HEK293T (cell line): ENCODE measurements at regions not wholly inside any gene's neighbourhood (a gene's known extent, or its start where the extent isn't known, plus 50 kb on each side); places are given as distances from the start of the nearest gene placed in this dataset.

Experiments used
- CTCF ChIA-PET: fragments of 350-600 bp; formaldehyde crosslinking; extraction: SDS; loops from one replicate; lab custom pipeline; 2021; ENCODE audit warnings: antibody characterized with exemption, inconsistent platforms; lab: Yijun Ruan, JAX
- POLR2A ChIA-PET: fragments of 350-600 bp; formaldehyde crosslinking; extraction: SDS; loops from one replicate; lab custom pipeline; 2020; ENCODE audit warnings: antibody characterized with exemption, inconsistent platforms; lab: Yijun Ruan, JAX
- DNase-seq: peaks from one replicate; pipeline ENCODE4 v3.0.0; 2012; ENCODE audit warnings: mixed read lengths; ENCODE audit errors: extremely low spot score
- ARNT ChIP-seq: fragments of 450-650 bp; IDR thresholded peaks from 2 replicates; pipeline ENCODE4 v1.6.1; 2017; ENCODE audit warnings: mild to moderate bottlenecking
- BHLHE40 ChIP-seq: fragments of 450-650 bp; IDR thresholded peaks from 2 replicates; pipeline ENCODE4 v1.6.1; 2016; ENCODE audit warnings: mild to moderate bottlenecking, moderate library complexity, borderline replicate concordance
- CTBP1 ChIP-seq: fragments of 450-650 bp; IDR thresholded peaks from 2 replicates; pipeline ENCODE4 v1.6.1; 2016; ENCODE audit warnings: borderline replicate concordance
- ELF4 ChIP-seq: fragments of 450-650 bp; IDR thresholded peaks from 2 replicates; pipeline ENCODE4 v1.6.1; 2017; ENCODE audit warnings: antibody characterized with exemption
- FOXA1 ChIP-seq: fragments of 450-650 bp; IDR thresholded peaks from 2 replicates; pipeline ENCODE4 v1.6.1; 2016; ENCODE audit warnings: mild to moderate bottlenecking
- FOXK2 ChIP-seq: fragments of 450-650 bp; IDR thresholded peaks from 2 replicates; pipeline ENCODE4 v1.6.1; 2016; ENCODE audit warnings: mild to moderate bottlenecking
- FOXM1 ChIP-seq: fragments of 450-650 bp; IDR thresholded peaks from 2 replicates; pipeline ENCODE4 v1.6.1; 2017; ENCODE audit warnings: mild to moderate bottlenecking, borderline replicate concordance
- HDGF ChIP-seq: fragments of 450-650 bp; IDR thresholded peaks from 2 replicates; pipeline ENCODE4 v1.6.1; 2017; ENCODE audit warnings: antibody characterized with exemption, borderline replicate concordance
- L3MBTL2 ChIP-seq: fragments of 450-650 bp; conservative IDR thresholded peaks from 2 replicates; pipeline ENCODE4 v1.6.1; 2016; ENCODE audit warnings: mild to moderate bottlenecking
- LEF1 ChIP-seq: fragments of 450-650 bp; IDR thresholded peaks from 2 replicates; pipeline ENCODE4 v1.6.1; 2017; ENCODE audit warnings: mild to moderate bottlenecking, borderline replicate concordance
- NFRKB ChIP-seq: fragments of 450-650 bp; IDR thresholded peaks from 2 replicates; pipeline ENCODE4 v1.6.1; 2016; ENCODE audit warnings: mild to moderate bottlenecking, moderate library complexity
- PKNOX1 ChIP-seq: fragments of 450-650 bp; IDR thresholded peaks from 2 replicates; pipeline ENCODE4 v1.6.1; 2016
- SP1 ChIP-seq: fragments of 450-650 bp; IDR thresholded peaks from 2 replicates; pipeline ENCODE4 v1.6.1; 2017
- SUZ12 ChIP-seq: fragments of 450-650 bp; IDR thresholded peaks from 2 replicates; pipeline ENCODE4 v1.6.1; 2016; ENCODE audit warnings: mild to moderate bottlenecking
- TARDBP ChIP-seq: fragments of 450-650 bp; IDR thresholded peaks from 2 replicates; pipeline ENCODE4 v1.6.1; 2016
- ZNF384 ChIP-seq: fragments of 450-650 bp; IDR thresholded peaks from 2 replicates; pipeline ENCODE4 v1.6.1; 2016

DNA sequence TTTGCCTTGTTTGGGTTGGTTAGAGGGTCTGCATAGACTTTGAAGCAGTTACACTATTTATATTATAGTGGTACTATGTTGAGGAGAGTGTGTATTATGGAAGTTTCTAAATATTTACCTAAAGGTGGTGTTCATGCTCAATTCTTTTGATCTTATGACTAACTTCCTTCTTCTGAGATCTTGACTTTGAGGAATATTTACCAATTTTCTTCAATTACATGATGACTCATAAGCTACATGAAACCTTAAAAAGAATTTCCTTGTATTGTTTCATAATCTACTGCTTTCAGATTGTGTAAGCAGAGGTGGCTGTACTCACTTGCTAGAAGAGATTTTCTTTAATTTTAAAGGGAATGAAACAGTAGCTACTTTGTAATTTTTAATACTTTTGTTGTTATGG is 276.1 kb downstream of the TAF11L14 start:
- ChIA-PET CTCF (no interaction called here), POLR2A (no interaction called here)
- TF ChIP-seq SUZ12, result no peak
- TF ChIP-seq L3MBTL2, result no peak
- TF ChIP-seq PKNOX1, result no peak
- TF ChIP-seq CTBP1, result no peak
- TF ChIP-seq SP1, result no peak
- no peak for TF ChIP-seq FOXA1
- no peak for DNase-seq

DNA sequence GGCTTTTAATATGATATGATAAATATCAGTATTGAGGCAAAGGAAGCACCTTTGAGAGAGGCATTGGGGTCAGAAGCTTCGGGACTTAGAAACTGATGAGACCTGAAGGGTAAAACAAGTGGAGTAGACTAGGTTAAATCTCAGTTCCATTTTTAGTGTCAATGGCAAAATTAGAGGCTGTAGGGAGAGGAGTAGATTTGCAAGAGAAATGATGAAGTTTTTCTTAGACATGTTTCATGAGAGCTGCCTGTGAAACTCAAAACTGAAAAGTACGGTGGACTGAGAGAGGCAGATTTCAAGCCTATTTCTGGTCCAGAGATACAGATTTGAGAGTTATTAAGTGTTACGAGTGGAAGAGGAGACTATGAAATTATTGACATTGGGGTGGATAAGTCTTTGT is 278.5 kb downstream of the TAF11L14 start:
- ChIA-PET CTCF (interaction anchor here (0.7 kb wide), 1 partner anchor 1134 kb away, joined by 4 read pairs; no protein-coding TSS in a partner anchor), POLR2A (no interaction called here)
- TF ChIP-seq SP1, result no peak
- no peak for DNase-seq

GRCh38 chr5:17916446-17916845 is 282.2 kb downstream of the TAF11L14 start:
- ChIA-PET POLR2A (no interaction called here), CTCF (no interaction called here)
- no peak for DNase-seq
- TF ChIP-seq SP1, result no peak
- no peak for TF ChIP-seq ZNF384
- no peak for TF ChIP-seq NFRKB
- no peak for TF ChIP-seq FOXA1
- TF ChIP-seq FOXK2, result no peak
- TF ChIP-seq ELF4, result no peak
- TF ChIP-seq PKNOX1, result no peak
- TF ChIP-seq HDGF, result no peak
- TF ChIP-seq CTBP1, result no peak
- no peak for TF ChIP-seq TARDBP
- no peak for TF ChIP-seq FOXM1
- no peak for TF ChIP-seq ARNT
- no peak for TF ChIP-seq L3MBTL2
- TF ChIP-seq LEF1, result no peak

GRCh38 chr5:17917465-17917864 is 283.2 kb downstream of the TAF11L14 start:
- POLR2A ChIA-PET, result no interaction called here
- CTCF ChIA-PET, result no interaction called here
- no peak for DNase-seq

GRCh38 chr5:17918373-17919104 is 284.3 kb downstream of the TAF11L14 start:
- POLR2A ChIA-PET, result interaction anchor here (0.6 kb wide), 1 partner anchor 700 kb away, joined by 4 read pairs; no protein-coding TSS in a partner anchor
- no peak for TF ChIP-seq ELF4
- TF ChIP-seq SUZ12, result no peak
- TF ChIP-seq LEF1, result no peak
- no peak for TF ChIP-seq SP1
- peak; percentile 51; the same call in 1 of the 2 replicates for TF ChIP-seq PKNOX1
- no peak for TF ChIP-seq FOXM1
- no peak for DNase-seq
- CTCF ChIA-PET, result no interaction called here

More at GRCh38 chr5:17917465-17917864, 283.2 kb downstream of the TAF11L14 start:
- TF ChIP-seq BHLHE40, result no peak
- TF ChIP-seq PKNOX1, result no peak
- no peak for TF ChIP-seq NFRKB
- no peak for TF ChIP-seq L3MBTL2

- TF ChIP-seq ZNF384, result no peak
- TF ChIP-seq FOXA1, result no peak
- TF ChIP-seq ARNT, result no peak
- no peak for TF ChIP-seq FOXK2
- TF ChIP-seq TARDBP, result no peak
- no peak for TF ChIP-seq CTBP1
- TF ChIP-seq ELF4, result no peak
- TF ChIP-seq HDGF, result no peak
- no peak for TF ChIP-seq L3MBTL2
- no peak for TF ChIP-seq FOXM1
- no peak for TF ChIP-seq NFRKB
- TF ChIP-seq LEF1, result no peak
- TF ChIP-seq PKNOX1, result no peak
- no peak for TF ChIP-seq SUZ12
- no peak for TF ChIP-seq SP1
- no peak for TF ChIP-seq BHLHE40
- DNase-seq, result no peak
- POLR2A ChIA-PET, result no interaction called here
- CTCF ChIA-PET, result interaction anchor here (0.6 kb wide), 1 partner anchor 323 kb away, joined by 5 read pairs; no protein-coding TSS in a partner anchor
These were observed 291.0 kb downstream of the TAF11L14 start for GRCh38 chr5:17925276-17925675.
